Activated B cell treated with CpG ODN at 0.5 μM for 24 hours (primary cell): ENCODE measurements at regions not wholly inside any gene's neighbourhood (a gene's known extent, or its start where the extent isn't known, plus 50 kb on each side); places are given as distances from the start of the nearest gene placed in this dataset.

Experiments
- ATAC-seq: fragments of 200-7000 bp; cut with Tn5 transposase; one replicate; pipeline ENCODE4 v1.10.0; 2021; ENCODE audit warnings: low read depth, mild to moderate bottlenecking, moderate library complexity
- CTCF ChIA-PET: fragments of 350-600 bp; sonication (Branson Sonifier 250); formaldehyde crosslinking; loops from one replicate; lab custom pipeline; 2021; ENCODE audit warnings: antibody characterized with exemption; lab: Charles Lee
- POLR2A ChIA-PET: fragments of 350-600 bp; sonication (Branson Sonifier 250); formaldehyde crosslinking; loops from one replicate; lab custom pipeline; 2021; ENCODE audit warnings: antibody characterized with exemption; lab: Charles Lee
- DNase-seq: peaks from one replicate; pipeline ENCODE4 v3.0.0; 2022
- H3K27ac Mint-ChIP-seq: one replicate; pipeline ENCODE4 v1.8.0; 2020; ENCODE audit warnings: mixed read lengths
- H3K27me3 Mint-ChIP-seq: one replicate; pipeline ENCODE4 v1.8.0; 2021; ENCODE audit warnings: mixed read lengths
- H3K36me3 Mint-ChIP-seq: one replicate; pipeline ENCODE4 v1.8.0; 2021; ENCODE audit warnings: low read depth, mixed read lengths
- H3K4me1 Mint-ChIP-seq: one replicate; pipeline ENCODE4 v1.8.0; 2021; ENCODE audit warnings: mixed read lengths
- H3K4me3 Mint-ChIP-seq: one replicate; pipeline ENCODE4 v1.8.0; 2020; ENCODE audit warnings: mild to moderate bottlenecking, mixed read lengths
- H3K9me3 Mint-ChIP-seq: one replicate; pipeline ENCODE4 v1.8.0; 2020; ENCODE audit warnings: mixed read lengths
- CTCF ChIP-seq: fragments of 200-600 bp; IDR thresholded peaks from one replicate; pipeline ENCODE4 v1.8.0; 2022; ENCODE audit warnings: antibody characterized with exemption, mild to moderate bottlenecking
- intact Hi-C: fragments of 100-400 bp; cut with micrococcal nuclease; formaldehyde crosslinking; loops from one replicate; pipeline ENCODE4 v1.15.1; 2024

- ATAC-seq (no peak), DNase-seq (no peak)
- ChIA-PET CTCF (no interaction called here), POLR2A (no interaction called here)
- TF ChIP-seq CTCF: no peak
- H3K4me1 Mint-ChIP-seq: no peaks in the 10 kb centered on the region
- peaks cover 5% of the 10 kb centered on the region for H3K27me3 Mint-ChIP-seq
- intact Hi-C loops: no loop called here
- H3K9me3 Mint-ChIP-seq: no peaks in the 10 kb centered on the region
- H3K27ac Mint-ChIP-seq: no peak overlapping the region
- H3K36me3 Mint-ChIP-seq: no peaks in the 10 kb centered on the region
- H3K4me3 Mint-ChIP-seq: no peak overlapping the region
These were observed 70.1 kb upstream of the ASB18 start for GRCh38 chr2:236334122-236334876.

DNA sequence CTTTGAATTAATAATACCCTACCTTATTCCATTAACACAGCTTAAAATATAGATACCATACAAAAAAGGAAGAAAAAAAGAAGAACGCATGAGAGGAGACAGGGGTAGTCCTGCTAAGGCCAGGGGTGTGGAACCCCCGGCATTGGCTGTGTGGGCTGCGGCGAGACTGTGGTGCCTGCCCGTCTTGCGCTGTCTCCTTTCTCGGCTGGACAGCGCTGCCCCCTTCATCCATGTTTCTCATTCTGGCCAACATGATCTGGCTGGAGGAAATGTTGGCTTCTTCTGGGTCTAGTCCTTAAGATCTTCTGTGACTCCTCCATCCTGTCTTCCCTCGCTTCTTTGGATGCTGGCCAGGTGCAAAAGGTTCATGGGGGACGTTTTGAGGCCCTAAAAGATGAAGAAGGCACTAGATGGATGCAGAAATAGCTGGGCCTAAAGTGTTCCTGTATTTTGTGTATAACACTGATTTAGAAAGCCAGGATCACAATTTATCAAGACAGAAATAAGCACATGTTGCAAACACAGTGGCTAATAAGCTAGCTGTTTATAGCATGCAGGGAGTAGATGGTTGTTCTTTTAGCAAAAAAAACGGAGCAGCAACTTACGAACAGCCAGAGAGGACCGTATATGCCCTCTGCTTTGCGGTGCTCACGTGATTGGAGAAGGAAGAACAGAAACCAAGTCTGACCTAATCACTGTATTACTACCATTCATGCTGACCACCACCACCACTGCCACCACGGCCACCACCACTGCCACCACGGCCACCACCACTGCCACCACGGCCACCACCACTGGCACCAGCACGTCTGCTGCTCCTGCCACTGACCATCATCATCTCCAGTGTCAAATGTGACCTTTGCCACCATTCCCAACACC, 71.7 kb upstream of the ASB18 start:
- ChIA-PET POLR2A (no interaction called here), CTCF (no interaction called here)
- intact Hi-C loops: no loop called here
- H3K4me3 Mint-ChIP-seq: no peak overlapping the region
- DNase-seq (no peak), ATAC-seq (no peak)
- no peaks in the 10 kb centered on the region for H3K9me3 Mint-ChIP-seq
- H3K27ac Mint-ChIP-seq: no peak overlapping the region
- no peaks in the 10 kb centered on the region for H3K4me1 Mint-ChIP-seq
- H3K27me3 Mint-ChIP-seq: peaks cover 3% of the 10 kb centered on the region
- H3K36me3 Mint-ChIP-seq: no peaks in the 10 kb centered on the region
- TF ChIP-seq CTCF: no peak

DNA sequence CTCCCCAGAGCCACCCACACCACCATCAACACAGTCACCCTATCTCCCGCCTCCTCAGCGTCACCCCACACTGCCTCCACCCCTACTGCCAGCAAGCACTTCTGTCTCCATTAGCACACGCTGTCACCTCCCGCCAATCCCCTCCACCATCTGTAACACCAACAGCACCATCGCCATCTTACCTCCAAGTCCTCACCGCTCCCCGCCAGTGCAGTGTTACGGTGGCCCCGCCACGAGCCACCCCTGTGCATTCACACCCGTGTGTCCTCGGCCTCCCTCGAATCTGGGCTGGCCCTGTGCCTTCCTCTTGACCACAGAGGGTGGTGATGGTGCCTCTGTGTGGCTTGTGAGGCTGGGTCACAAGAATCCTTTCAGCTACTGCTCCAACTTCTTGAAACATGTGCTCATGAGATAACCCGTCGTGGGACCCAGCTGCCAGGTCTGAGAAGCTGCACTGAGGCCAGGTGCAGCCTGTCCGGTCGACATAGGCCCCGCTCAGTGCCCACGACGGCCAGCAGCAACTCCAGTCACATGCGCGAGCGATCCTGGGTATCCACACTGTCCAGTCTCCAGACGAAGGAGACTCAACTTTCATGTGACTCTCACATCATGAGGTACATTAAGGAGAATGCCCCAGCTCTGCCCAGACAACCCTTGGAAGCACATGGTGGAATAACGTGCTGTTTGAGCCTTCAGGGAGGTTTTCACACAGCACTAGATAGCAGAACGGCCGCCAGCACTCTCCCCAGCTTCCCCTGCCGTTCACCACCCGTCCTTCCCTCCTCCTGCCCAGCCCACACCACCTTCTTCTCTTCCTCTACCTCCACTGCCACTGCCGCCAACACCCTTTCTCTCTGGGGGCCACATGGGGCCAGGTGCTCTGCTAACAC, 72.6 kb upstream of the ASB18 start:
- no peak for DNase-seq
- peaks cover 7% of the 10 kb centered on the region for H3K27me3 Mint-ChIP-seq
- H3K4me3 Mint-ChIP-seq: no peak overlapping the region

GRCh38 chr2:236337465-236338325, 73.5 kb upstream of the ASB18 start:
- no peak for DNase-seq
- intact Hi-C loops: no loop called here
- ChIA-PET POLR2A (no interaction called here), CTCF (no interaction called here)
- H3K27me3 Mint-ChIP-seq: peaks cover 7% of the 10 kb centered on the region
- H3K36me3 Mint-ChIP-seq: no peaks in the 10 kb centered on the region
- no peak for ATAC-seq
- no peaks in the 10 kb centered on the region for H3K4me1 Mint-ChIP-seq
- H3K9me3 Mint-ChIP-seq: no peaks in the 10 kb centered on the region
- H3K4me3 Mint-ChIP-seq: no peak overlapping the region
- TF ChIP-seq CTCF: no peak
- no peak overlapping the region for H3K27ac Mint-ChIP-seq

More for the DNA sequence above, 72.6 kb upstream of the ASB18 start:
- Mint-ChIP-seq H3K27ac (no peak overlapping the region), H3K36me3 (no peaks in the 10 kb centered on the region), H3K9me3 (no peaks in the 10 kb centered on the region), H3K4me1 (no peaks in the 10 kb centered on the region)
- no peak for TF ChIP-seq CTCF
- intact Hi-C loops: no loop called here
- no peak for ATAC-seq
- POLR2A ChIA-PET: no interaction called here
- CTCF ChIA-PET: no interaction called here
